Neural progenitor cell (in vitro differentiated cells): ENCODE measurements at regions not wholly inside any gene's neighbourhood (a gene's known extent, or its start where the extent isn't known, plus 50 kb on each side); places are given as distances from the start of the nearest gene placed in this dataset.

ENCODE experiments used
- DNase-seq: peaks from one replicate; pipeline ENCODE4 v3.0.0-alpha.2; 2016; ENCODE audit warnings: low spot score
- H2AFZ ChIP-seq: fragments of 200-600 bp; sonication (generic); replicated peaks from 2 replicates; pipeline ENCODE4 v1.6.1; 2016; ENCODE audit warnings: antibody characterized with exemption
- H3F3A ChIP-seq: fragments of 200-600 bp; sonication (generic); 2 replicates; pipeline ENCODE4 v1.6.1; 2016; ENCODE audit warnings: antibody characterized with exemption, low read depth
- H3K27ac ChIP-seq: fragments of 200-600 bp; sonication (generic); 2 replicates; pipeline ENCODE4 v1.5.1; 2016; ENCODE audit warnings: mild to moderate bottlenecking
- H3K27me3 ChIP-seq: fragments of 200-600 bp; sonication (generic); 2 replicates; pipeline ENCODE4 v1.6.1; 2016; ENCODE audit warnings: mild to moderate bottlenecking, moderate library complexity
- H3K36me3 ChIP-seq: fragments of 200-600 bp; sonication (generic); 2 replicates; pipeline ENCODE4 v1.5.1; 2016
- H3K4me1 ChIP-seq: fragments of 200-600 bp; sonication (generic); 2 replicates; pipeline ENCODE4 v1.6.1; 2016; ENCODE audit warnings: mixed run types
- H3K4me2 ChIP-seq: fragments of 200-600 bp; sonication (generic); 2 replicates; pipeline ENCODE4 v1.6.1; 2016
- H3K4me3 ChIP-seq: fragments of 200-600 bp; sonication (generic); 2 replicates; pipeline ENCODE4 v1.5.1; 2016
- H3K79me2 ChIP-seq: fragments of 200-600 bp; sonication (generic); 2 replicates; pipeline ENCODE4 v1.6.1; 2016; ENCODE audit warnings: low read depth
- H3K9ac ChIP-seq: fragments of 200-600 bp; sonication (generic); 2 replicates; pipeline ENCODE4 v1.6.1; 2016
- H3K9me3 ChIP-seq: fragments of 200-600 bp; sonication (generic); 2 replicates; pipeline ENCODE4 v1.5.1; 2016; ENCODE audit warnings: low read depth
- H4K20me1 ChIP-seq: fragments of 200-600 bp; sonication (generic); 2 replicates; pipeline ENCODE4 v1.6.1; 2016; ENCODE audit warnings: low read depth
- H3K27ac Mint-ChIP-seq: 3 replicates; pipeline ENCODE4 v1.8.0; 2021; ENCODE audit warnings: mixed read lengths
- H3K27me3 Mint-ChIP-seq: 2 replicates; pipeline ENCODE4 v1.8.0; 2022; ENCODE audit warnings: low read depth, mild to moderate bottlenecking, inconsistent platforms, moderate library complexity, mixed read lengths; ENCODE audit not compliant: insufficient read depth
- H3K36me3 Mint-ChIP-seq: 3 replicates; pipeline ENCODE4 v1.8.0; 2021; ENCODE audit warnings: mixed read lengths
- H3K4me1 Mint-ChIP-seq: 3 replicates; pipeline ENCODE4 v1.8.0; 2021; ENCODE audit warnings: mixed read lengths
- H3K4me3 Mint-ChIP-seq: 3 replicates; pipeline ENCODE4 v1.8.0; 2021; ENCODE audit warnings: mild to moderate bottlenecking, moderate library complexity, mixed read lengths
- H3K9me3 Mint-ChIP-seq: 3 replicates; pipeline ENCODE4 v1.8.0; 2020; ENCODE audit warnings: mixed read lengths
- EZH2 ChIP-seq: fragments of 200-600 bp; sonication (generic); IDR thresholded peaks from 2 replicates; pipeline ENCODE4 v1.6.1; 2017; ENCODE audit warnings: antibody characterized with exemption, mild to moderate bottlenecking, moderate library complexity
- EZH2phosphoT487 ChIP-seq: fragments of 200-600 bp; sonication (generic); IDR thresholded peaks from 2 replicates; pipeline ENCODE4 v1.6.1; 2017; ENCODE audit warnings: antibody characterized with exemption
- TF ChIP-seq, protein P1 (sequence below): fragments of 200-600 bp; sonication (generic); IDR thresholded peaks from 2 replicates; pipeline ENCODE4 v1.5.1; 2017; ENCODE audit warnings: antibody characterized with exemption, mild to moderate bottlenecking

DNA sequence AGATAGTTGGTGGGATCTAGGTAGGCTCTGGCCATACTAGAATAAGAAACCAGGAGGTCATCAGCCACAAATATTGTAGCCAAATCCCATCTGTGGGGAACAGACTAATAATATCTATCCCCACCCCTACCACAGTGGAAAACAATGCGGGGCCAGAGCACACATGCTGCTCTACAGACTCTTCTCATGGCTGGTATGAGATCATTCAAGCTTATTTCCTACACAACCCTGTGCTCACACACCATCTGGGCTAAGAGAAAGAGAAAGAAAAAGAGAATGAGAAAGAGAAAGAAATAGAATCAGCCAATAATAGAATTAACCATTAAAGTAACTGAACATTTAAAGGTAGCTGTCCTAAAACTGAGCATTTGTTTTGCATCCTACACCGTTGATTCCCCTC is 1268.4 kb upstream of the SPRY2 start:
- H3K9me3 ChIP-seq, result no peaks in the 10 kb centered on the region
- H3K4me3 Mint-ChIP-seq, result no peak overlapping the region
- H3K4me1 Mint-ChIP-seq, result no peaks in the 10 kb centered on the region
- no peak overlapping the region for H3K4me3 ChIP-seq
- no peaks in the 10 kb centered on the region for H3K36me3 ChIP-seq
- no peaks in the 10 kb centered on the region for H3F3A ChIP-seq
- no peak overlapping the region for H3K27ac ChIP-seq
- no peak overlapping the region for H3K27ac Mint-ChIP-seq
- H3K79me2 ChIP-seq, result no peaks in the 10 kb centered on the region
- no peaks in the 10 kb centered on the region for H3K36me3 Mint-ChIP-seq
- peak overlapping the region; percentile 5 for H2AFZ ChIP-seq
- H3K9me3 Mint-ChIP-seq, result no peaks in the 10 kb centered on the region
- no peaks in the 10 kb centered on the region for H3K27me3 Mint-ChIP-seq
- TF ChIP-seq, protein P1, sequence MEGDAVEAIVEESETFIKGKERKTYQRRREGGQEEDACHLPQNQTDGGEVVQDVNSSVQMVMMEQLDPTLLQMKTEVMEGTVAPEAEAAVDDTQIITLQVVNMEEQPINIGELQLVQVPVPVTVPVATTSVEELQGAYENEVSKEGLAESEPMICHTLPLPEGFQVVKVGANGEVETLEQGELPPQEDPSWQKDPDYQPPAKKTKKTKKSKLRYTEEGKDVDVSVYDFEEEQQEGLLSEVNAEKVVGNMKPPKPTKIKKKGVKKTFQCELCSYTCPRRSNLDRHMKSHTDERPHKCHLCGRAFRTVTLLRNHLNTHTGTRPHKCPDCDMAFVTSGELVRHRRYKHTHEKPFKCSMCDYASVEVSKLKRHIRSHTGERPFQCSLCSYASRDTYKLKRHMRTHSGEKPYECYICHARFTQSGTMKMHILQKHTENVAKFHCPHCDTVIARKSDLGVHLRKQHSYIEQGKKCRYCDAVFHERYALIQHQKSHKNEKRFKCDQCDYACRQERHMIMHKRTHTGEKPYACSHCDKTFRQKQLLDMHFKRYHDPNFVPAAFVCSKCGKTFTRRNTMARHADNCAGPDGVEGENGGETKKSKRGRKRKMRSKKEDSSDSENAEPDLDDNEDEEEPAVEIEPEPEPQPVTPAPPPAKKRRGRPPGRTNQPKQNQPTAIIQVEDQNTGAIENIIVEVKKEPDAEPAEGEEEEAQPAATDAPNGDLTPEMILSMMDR, result no peak
- TF ChIP-seq EZH2phosphoT487 (no peak), EZH2 (no peak)
- no peak overlapping the region for H3K4me2 ChIP-seq
- no peaks in the 10 kb centered on the region for H3K4me1 ChIP-seq
- H3K9ac ChIP-seq, result no peak overlapping the region
- no peak for DNase-seq
- no peaks in the 10 kb centered on the region for H4K20me1 ChIP-seq
- H3K27me3 ChIP-seq, result no peaks in the 10 kb centered on the region

DNA sequence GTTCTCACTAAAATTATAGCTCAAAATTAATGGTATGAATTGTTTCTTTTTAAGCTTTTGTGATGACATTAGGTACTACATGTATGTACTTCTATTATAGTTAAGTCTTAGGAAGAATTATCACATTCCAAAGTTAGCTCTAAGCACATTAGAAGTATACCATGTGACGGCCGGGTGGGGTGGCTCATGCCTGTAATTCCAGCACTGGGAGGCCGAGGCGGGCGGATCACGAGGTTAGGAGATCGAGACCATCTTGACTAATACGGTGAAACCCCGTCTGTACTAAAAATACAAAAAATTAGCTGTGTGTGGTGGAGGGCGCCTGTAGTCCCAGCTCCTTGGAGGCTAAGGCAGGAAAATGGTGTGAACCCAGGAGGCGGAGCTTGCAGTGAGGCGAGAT is 1265.1 kb upstream of the SPRY2 start:
- Histone ChIP-seq H3K27me3 (no peaks in the 10 kb centered on the region), H3K36me3 (no peaks in the 10 kb centered on the region), H3K4me2 (no peak overlapping the region), H3K4me3 (no peak overlapping the region), H3K27ac (no peak overlapping the region), H3K9ac (no peak overlapping the region), H3F3A (no peaks in the 10 kb centered on the region), H2AFZ (no peak overlapping the region), H3K79me2 (no peaks in the 10 kb centered on the region), H3K9me3 (no peaks in the 10 kb centered on the region), H3K4me1 (no peaks in the 10 kb centered on the region), H4K20me1 (no peaks in the 10 kb centered on the region)
- no peaks in the 10 kb centered on the region for H3K4me1 Mint-ChIP-seq
- DNase-seq, result no peak
- H3K4me3 Mint-ChIP-seq, result no peak overlapping the region
- H3K27ac Mint-ChIP-seq, result no peak overlapping the region
- no peaks in the 10 kb centered on the region for H3K36me3 Mint-ChIP-seq
- no peaks in the 10 kb centered on the region for H3K9me3 Mint-ChIP-seq
- H3K27me3 Mint-ChIP-seq, result no peaks in the 10 kb centered on the region
- TF ChIP-seq, protein P1, result no peak
- TF ChIP-seq EZH2phosphoT487 (no peak), EZH2 (no peak)

GRCh38 chr13:81602241-81602640 is 1261.3 kb upstream of the SPRY2 start:
- no peak overlapping the region for H2AFZ ChIP-seq
- no peak overlapping the region for H3K4me2 ChIP-seq
- H3K27me3 Mint-ChIP-seq, result no peaks in the 10 kb centered on the region
- H3K27ac ChIP-seq, result no peak overlapping the region
- DNase-seq, result no peak
- H3K79me2 ChIP-seq, result no peaks in the 10 kb centered on the region
- H3K4me3 Mint-ChIP-seq, result no peak overlapping the region
- H3F3A ChIP-seq, result no peaks in the 10 kb centered on the region
- H3K27me3 ChIP-seq, result no peaks in the 10 kb centered on the region
- no peak overlapping the region for H3K4me3 ChIP-seq
- no peaks in the 10 kb centered on the region for H3K4me1 Mint-ChIP-seq
- no peaks in the 10 kb centered on the region for H3K36me3 Mint-ChIP-seq
- H4K20me1 ChIP-seq, result no peaks in the 10 kb centered on the region
- no peaks in the 10 kb centered on the region for H3K9me3 ChIP-seq
- no peaks in the 10 kb centered on the region for H3K9me3 Mint-ChIP-seq
- no peaks in the 10 kb centered on the region for H3K36me3 ChIP-seq
- TF ChIP-seq EZH2phosphoT487 (no peak), EZH2 (no peak)
- TF ChIP-seq, protein P1, result no peak
- peaks cover 4% of the 10 kb centered on the region for H3K4me1 ChIP-seq
- H3K27ac Mint-ChIP-seq, result no peak overlapping the region
- H3K9ac ChIP-seq, result no peak overlapping the region

GRCh38 chr13:81597101-81597500 is 1256.2 kb upstream of the SPRY2 start:
- Mint-ChIP-seq H3K4me1 (no peaks in the 10 kb centered on the region), H3K36me3 (no peaks in the 10 kb centered on the region), H3K27me3 (no peaks in the 10 kb centered on the region), H3K4me3 (no peak overlapping the region), H3K9me3 (no peaks in the 10 kb centered on the region), H3K27ac (no peak overlapping the region)
- no peaks in the 10 kb centered on the region for H3K27me3 ChIP-seq
- no peak overlapping the region for H3K9ac ChIP-seq
- H3K79me2 ChIP-seq, result no peaks in the 10 kb centered on the region
- no peaks in the 10 kb centered on the region for H3F3A ChIP-seq
- H3K27ac ChIP-seq, result no peak overlapping the region
- no peaks in the 10 kb centered on the region for H3K9me3 ChIP-seq
- H3K4me3 ChIP-seq, result no peak overlapping the region
- H4K20me1 ChIP-seq, result no peaks in the 10 kb centered on the region
- H3K4me1 ChIP-seq, result peaks cover 4% of the 10 kb centered on the region
- no peak overlapping the region for H3K4me2 ChIP-seq
- no peak for DNase-seq
- H3K36me3 ChIP-seq, result no peaks in the 10 kb centered on the region
- TF ChIP-seq EZH2phosphoT487 (no peak), EZH2 (no peak)
- TF ChIP-seq, protein P1, result no peak
- H2AFZ ChIP-seq, result no peak overlapping the region
